ENCODE measurements at regions not wholly inside any gene's neighbourhood (a gene's known extent, or its start where the extent isn't known, plus 50 kb on each side); places are given as distances from the start of the nearest gene placed in this dataset.

- TF ChIP-seq CTCF (IDR thresholded peaks at IDR 0.05; ENCODE audit: low read depth, low read length, missing input control) (no peak), REST (IDR thresholded peaks at IDR 0.05) (no peak), ZBTB33 (IDR thresholded peaks at IDR 0.05) (no peak), SP1 (IDR thresholded peaks at IDR 0.05) (no peak), RAD21 (IDR thresholded peaks at IDR 0.05) (no peak), TAF1 (conservative IDR thresholded peaks at IDR 0.05) (no peak), MAX (IDR thresholded peaks at IDR 0.05) (no peak)
These were observed 462.1 kb downstream of the BUD13 start for GRCh38 chr11:116310698-116311097.
